ENCODE measurements at regions not wholly inside any gene's neighbourhood (a gene's known extent, or its start where the extent isn't known, plus 50 kb on each side); places are given as distances from the start of the nearest gene placed in this dataset.

- Histone ChIP-seq H3K9me1 (ENCODE audit: insufficient read depth, low read length) (no peaks in the 10 kb centered on the region), H3K36me3 (ENCODE audit: control insufficient read depth, insufficient read depth, low read length) (no peaks in the 10 kb centered on the region), H3K23ac (ENCODE audit: low read depth, low read length) (no peak overlapping the region), H3K9ac (ENCODE audit: low read depth, low read length) (no peak overlapping the region), H3K18ac (ENCODE audit: low read depth, low read length) (no peak overlapping the region), H3K4me3 (ENCODE audit: insufficient read depth, low read depth, low read length) (no peak overlapping the region), H4K8ac (ENCODE audit: low read depth in 2 of 2, low read length in 2 of 2) (no peak overlapping the region), H2AFZ (replicated peaks; ENCODE audit: low read length, poor library complexity) (no peak overlapping the region), H3K4ac (ENCODE audit: low read depth, low read length) (no peak overlapping the region), H2BK5ac (ENCODE audit: low read depth, low read length, poor library complexity, severe bottlenecking) (no peak overlapping the region), H2AK9ac (replicated peaks; ENCODE audit: low read depth, low read length, poor library complexity) (no peak overlapping the region), H3K14ac (replicated peaks; ENCODE audit: low read depth, low read length) (no peak overlapping the region), H3K56ac (ENCODE audit: extremely low read depth, insufficient read depth, low read length) (no peak overlapping the region), H3K27me3 (ENCODE audit: control insufficient read depth, insufficient read depth, low read length) (no peaks in the 10 kb centered on the region), H2BK20ac (ENCODE audit: low read depth, low read length) (no peak overlapping the region), H2BK120ac (ENCODE audit: low read depth, low read length) (no peak overlapping the region), H2BK15ac (ENCODE audit: low read depth, low read length) (no peak overlapping the region), H4K5ac (ENCODE audit: low read depth, low read length) (no peak overlapping the region), H3K27ac (ENCODE audit: insufficient read depth, low read length) (no peak overlapping the region), H3K4me1 (ENCODE audit: control insufficient read depth, insufficient read depth, low read length) (no peaks in the 10 kb centered on the region), H4K20me1 (ENCODE audit: insufficient read depth, low read length) (no peaks in the 10 kb centered on the region), H3K4me2 (ENCODE audit: low read depth, low read length) (no peak overlapping the region), H2AK5ac (ENCODE audit: low read depth, low read length) (no peak overlapping the region), H4K91ac (ENCODE audit: insufficient read depth, low read depth, low read length) (no peak overlapping the region), H3K79me1 (ENCODE audit: low read depth in 1 of 2, low read length in 2 of 2) (no peaks in the 10 kb centered on the region), H3K9me3 (ENCODE audit: control insufficient read depth, insufficient read depth, low read length) (no peaks in the 10 kb centered on the region; the same call in 1 of the 2 replicates)
- intact Hi-C loops (cut with micrococcal nuclease): no loop called here
- TF ChIP-seq CTCF (conservative IDR thresholded peaks at IDR 0.05; ENCODE audit: low read depth, low read length) (no peak), MAFK (IDR thresholded peaks at IDR 0.05; ENCODE audit: low read depth, low read length) (no peak), BHLHE40 (IDR thresholded peaks at IDR 0.05; ENCODE audit: low read depth, low read length) (no peak), MAZ (IDR thresholded peaks at IDR 0.05; ENCODE audit: borderline replicate concordance, low read depth, low read length) (no peak), NFE2L2 (IDR thresholded peaks at IDR 0.05; ENCODE audit: low read depth, low read length) (no peak)
- no peak for DNase-seq
- POLR2A ChIA-PET (ENCODE audit: unreplicated experiment): no interaction called here
- dilution Hi-C loops (cut with HindIII; ENCODE audit: low sequenced_read_pairs, unreplicated experiment): no loop called here
- CTCF ChIA-PET: interaction anchor here (1.4 kb wide), 1 partner anchor 9 kb away, joined by 3 read pairs; no protein-coding TSS in a partner anchor
- in situ Hi-C loops (cut with MboI; ENCODE audit: low sequenced_read_pairs): no loop called here
- no CpG with 5 or more reads among the region's 1 CpG for WGBS, 2 experiments (ENCODE audit: extremely low coverage in 2 of 2, insufficient read length in 1 of 2)
- no peak for ATAC-seq (ENCODE audit: low read depth)
- BruUV-seq (replicated peaks): no TSS peak
Measured at GRCh38 chr17:53630638-53631037, 192.1 kb upstream of the KIF2B start.

Measured in IMR-90 (cell line).